ENCODE measurements at regions not wholly inside any gene's neighbourhood (a gene's known extent, or its start where the extent isn't known, plus 50 kb on each side); places are given as distances from the start of the nearest gene placed in this dataset.
"Not testable (repeated sequence)": the region's sequence is repeated elsewhere in the genome, so short reads cannot be mapped to it uniquely, and the experiment has no call there.

DNA sequence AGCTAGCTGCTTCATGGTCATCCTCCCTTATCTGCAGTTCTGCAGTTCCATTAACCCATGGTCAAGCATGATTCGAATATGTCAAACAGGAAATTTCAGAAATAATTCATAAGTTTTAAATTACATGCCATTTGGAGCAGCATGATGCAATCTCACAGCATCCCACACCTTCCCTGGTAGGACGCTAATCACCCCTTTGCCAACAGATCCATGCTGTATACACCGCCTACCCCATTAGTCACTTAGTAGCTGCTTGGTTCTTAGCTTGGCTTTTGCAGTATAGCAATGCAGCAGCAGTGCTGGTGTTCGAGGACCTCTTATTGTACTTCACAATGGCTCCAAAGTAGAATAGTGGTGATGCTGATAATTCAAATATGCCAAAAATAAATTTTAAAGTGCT lies 739.7 kb upstream of the CDH9 start:
- POLR2A ChIA-PET: no interaction called here

DNA sequence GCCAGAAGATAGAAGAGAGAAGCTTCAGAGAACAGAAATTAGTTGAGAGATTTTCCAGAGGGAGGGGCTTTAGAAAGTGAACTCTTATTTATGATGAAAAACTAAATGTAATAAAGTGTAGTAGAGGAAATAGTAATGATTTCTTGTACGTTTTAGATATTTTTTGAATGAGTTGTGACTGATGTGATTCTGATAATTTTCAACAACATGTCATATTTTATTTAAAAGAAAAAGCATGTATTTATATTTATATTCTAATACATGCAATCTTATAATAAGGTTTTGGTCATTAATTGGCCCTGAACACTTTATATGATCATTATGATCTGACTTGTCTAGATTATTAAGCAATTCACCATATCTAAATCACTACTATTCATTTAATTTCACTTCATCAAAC lies 735.2 kb upstream of the CDH9 start:
- H3K4me3 Mint-ChIP-seq: no peak overlapping the region

More for the DNA sequence above, 739.7 kb upstream of the CDH9 start:
- Mint-ChIP-seq H3K4me1 (no peaks in the 10 kb centered on the region), H3K4me3 (no peak overlapping the region), H3K27me3 (no peaks in the 10 kb centered on the region), H3K36me3 (no peaks in the 10 kb centered on the region), H3K27ac (no peak overlapping the region), H3K9me3 (peaks cover 8% of the 10 kb centered on the region)
- ATAC-seq (ENCODE audit: low read depth) (no peak), DNase-seq (no peak)

DNA sequence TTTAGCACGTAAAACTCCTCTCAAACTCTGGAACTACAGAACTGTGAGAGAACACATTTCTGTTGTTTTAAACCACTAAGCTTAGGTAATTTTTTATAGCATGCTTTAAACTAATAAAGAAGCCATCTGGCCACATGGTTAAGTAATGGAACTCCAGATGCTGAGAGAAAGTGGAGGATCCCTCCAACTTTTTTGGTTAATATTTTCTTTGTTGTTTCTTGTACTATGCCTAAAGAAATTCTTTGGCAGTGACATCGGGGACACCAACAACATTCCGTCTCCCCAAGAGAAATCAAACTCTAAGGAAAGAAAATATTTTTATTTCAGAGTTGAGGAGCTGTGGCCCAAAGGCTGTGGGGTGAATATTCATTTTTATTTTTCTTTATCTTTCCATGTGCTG lies 734.8 kb upstream of the CDH9 start:
- no peak for DNase-seq
- H3K27me3 Mint-ChIP-seq: no peaks in the 10 kb centered on the region
- no peaks in the 10 kb centered on the region for H3K36me3 Mint-ChIP-seq
- no peaks in the 10 kb centered on the region for H3K4me1 Mint-ChIP-seq
- no peak overlapping the region for H3K4me3 Mint-ChIP-seq
- POLR2A ChIA-PET: no interaction called here
- no peak overlapping the region for H3K27ac Mint-ChIP-seq
- peaks cover 13% of the 10 kb centered on the region for H3K9me3 Mint-ChIP-seq
- ATAC-seq (ENCODE audit: low read depth): no peak

More for the DNA sequence above, 735.2 kb upstream of the CDH9 start:
- DNase-seq (no peak), ATAC-seq (ENCODE audit: low read depth) (no peak)
- H3K27me3 Mint-ChIP-seq: no peaks in the 10 kb centered on the region
- H3K36me3 Mint-ChIP-seq: no peaks in the 10 kb centered on the region
- no peaks in the 10 kb centered on the region for H3K4me1 Mint-ChIP-seq
- H3K9me3 Mint-ChIP-seq: peaks cover 13% of the 10 kb centered on the region
- H3K27ac Mint-ChIP-seq: no peak overlapping the region
- POLR2A ChIA-PET: no interaction called here

DNA sequence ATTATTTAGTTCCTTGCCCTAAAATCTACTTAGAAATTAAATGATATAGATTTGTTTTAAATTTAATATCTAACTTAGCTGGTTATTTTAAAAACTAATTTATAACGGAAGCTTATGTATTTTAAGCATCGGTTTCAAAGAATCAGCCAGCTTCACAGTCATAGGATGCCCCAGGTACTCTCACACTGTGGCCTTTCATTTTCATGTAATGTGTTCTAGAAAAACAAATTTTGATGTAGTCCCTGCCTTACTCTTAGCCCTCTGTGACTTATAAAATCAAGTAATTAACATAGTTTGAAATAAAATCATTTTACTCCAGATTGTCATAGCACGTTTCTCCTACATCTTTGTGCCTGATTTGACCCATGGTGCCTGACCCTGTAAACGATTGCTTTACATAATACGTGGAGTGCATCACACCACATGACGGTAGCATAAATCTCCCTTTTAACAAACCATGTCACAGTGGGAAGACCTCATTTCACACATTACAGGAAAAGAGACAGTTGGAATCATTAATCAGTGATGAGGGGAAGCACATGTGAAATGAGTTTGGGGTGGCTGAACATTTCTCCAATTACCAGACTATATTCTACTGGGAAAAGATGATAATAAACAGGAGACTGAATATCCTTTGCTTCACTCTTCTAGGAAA lies 731.5 kb upstream of the CDH9 start:
- Mint-ChIP-seq H3K27me3 (no peaks in the 10 kb centered on the region), H3K4me1 (no peaks in the 10 kb centered on the region), H3K27ac (no peak overlapping the region), H3K4me3 (no peak overlapping the region), H3K9me3 (peaks cover 10% of the 10 kb centered on the region), H3K36me3 (no peaks in the 10 kb centered on the region)
- POLR2A ChIA-PET: no interaction called here
- ATAC-seq (ENCODE audit: low read depth): no peak
- DNase-seq: no peak

DNA sequence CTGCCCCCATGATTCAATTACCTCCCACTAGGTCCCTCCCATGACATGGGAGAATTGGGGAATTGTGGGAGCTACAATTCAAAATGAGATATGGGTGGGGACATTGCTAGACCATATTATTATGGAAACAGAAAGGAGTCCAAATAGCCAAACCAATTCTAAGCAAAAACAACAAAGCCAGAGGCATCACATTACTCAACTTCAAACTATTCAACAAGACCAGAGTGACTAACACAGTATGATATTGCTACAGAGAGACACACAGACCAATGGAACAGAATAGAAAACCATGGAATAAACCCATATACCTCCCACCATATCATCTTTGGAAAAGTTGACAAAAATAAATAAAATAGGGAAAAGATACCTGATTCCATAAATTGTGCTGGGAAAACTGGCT lies 710.5 kb upstream of the CDH9 start:
- DNase-seq (no peak), ATAC-seq (ENCODE audit: low read depth) (no peak)
- no peaks in the 10 kb centered on the region for H3K27me3 Mint-ChIP-seq
- POLR2A ChIA-PET: no interaction called here
- H3K9me3 Mint-ChIP-seq: peaks cover 16% of the 10 kb centered on the region
- no peaks in the 10 kb centered on the region for H3K4me1 Mint-ChIP-seq
- H3K27ac Mint-ChIP-seq: no peak overlapping the region
- no peaks in the 10 kb centered on the region for H3K36me3 Mint-ChIP-seq
- H3K4me3 Mint-ChIP-seq: no peak overlapping the region

DNA sequence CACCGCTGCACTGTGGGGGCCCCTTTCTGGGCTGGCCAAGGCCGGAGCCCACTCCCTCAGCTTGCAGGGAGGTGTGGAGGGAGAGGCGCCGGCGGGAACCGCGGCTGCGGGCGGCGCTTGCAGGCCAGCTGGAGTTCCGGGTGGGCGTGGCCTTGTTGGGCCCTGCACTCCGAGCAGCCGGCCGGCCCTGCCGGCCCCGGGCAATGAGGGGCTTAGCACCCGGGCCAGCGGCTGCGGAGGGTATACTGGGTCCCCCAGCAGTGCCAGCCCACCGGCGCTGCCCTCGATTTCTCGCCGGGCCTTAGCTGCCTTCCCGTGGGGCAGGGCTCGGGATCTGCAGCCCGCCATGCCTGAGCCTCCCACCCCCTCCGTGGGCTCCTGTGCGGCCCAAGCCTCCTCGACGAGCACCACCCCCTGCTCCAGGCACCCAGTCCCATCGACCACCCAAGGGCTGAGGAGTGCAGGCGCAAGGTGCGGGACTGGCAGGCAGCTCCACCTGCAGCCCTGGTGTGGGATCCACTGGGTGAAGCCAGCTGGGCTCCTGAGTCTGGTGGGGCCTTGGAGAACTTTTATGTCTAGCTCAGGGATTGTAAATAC lies 705.1 kb upstream of the CDH9 start:
- ATAC-seq (ENCODE audit: low read depth); H3K27ac Mint-ChIP-seq; H3K4me1 Mint-ChIP-seq; H3K27me3 Mint-ChIP-seq; H3K36me3 Mint-ChIP-seq; H3K4me3 Mint-ChIP-seq; DNase-seq; POLR2A ChIA-PET: not testable (repeated sequence)
- peaks cover 12% of the 10 kb centered on the region for H3K9me3 Mint-ChIP-seq

DNA sequence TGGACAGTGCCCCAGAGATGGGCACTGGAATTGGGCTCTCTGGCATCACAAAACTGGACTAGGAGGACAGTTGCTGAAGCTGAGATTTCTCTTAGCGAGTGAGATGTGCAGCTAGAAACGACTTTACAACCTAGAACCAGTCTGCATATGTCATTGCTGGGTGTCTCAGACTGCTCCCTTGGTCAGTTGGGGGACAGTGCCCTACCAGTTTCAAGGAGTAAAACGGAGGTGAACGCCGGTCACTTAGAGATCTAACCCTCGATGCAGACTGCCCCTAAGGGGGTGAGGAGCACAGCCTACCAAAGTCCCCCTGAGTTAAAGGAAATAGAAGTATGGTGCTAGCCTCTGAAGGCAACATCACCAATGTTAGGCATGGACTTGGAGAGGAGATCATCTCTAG lies 704.4 kb upstream of the CDH9 start:
- Mint-ChIP-seq H3K27me3 (no peaks in the 10 kb centered on the region), H3K9me3 (peaks cover 12% of the 10 kb centered on the region), H3K4me1 (no peaks in the 10 kb centered on the region), H3K36me3 (no peaks in the 10 kb centered on the region), H3K4me3 (no peak overlapping the region), H3K27ac (no peak overlapping the region)
- DNase-seq (no peak), ATAC-seq (ENCODE audit: low read depth) (no peak)
- POLR2A ChIA-PET: no interaction called here

DNA sequence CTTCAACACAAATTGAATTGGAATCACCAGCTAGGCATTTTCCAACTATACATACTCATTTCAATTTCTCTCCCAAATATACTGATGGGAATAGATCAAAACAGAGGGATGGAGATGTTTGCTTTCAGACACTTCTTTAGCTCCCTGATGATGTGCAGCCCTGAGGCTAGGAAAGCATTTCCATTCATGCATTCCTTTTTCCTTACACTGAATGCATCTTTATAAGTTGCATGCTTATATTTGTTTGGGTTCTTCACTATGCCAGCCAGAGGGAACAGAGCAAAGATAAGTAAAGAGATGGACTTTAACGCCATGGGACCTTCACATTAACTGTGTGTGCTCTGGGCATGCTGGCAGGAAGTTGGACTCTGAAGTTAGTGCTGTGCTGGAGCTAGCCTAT lies 696.5 kb upstream of the CDH9 start:
- H3K9me3 Mint-ChIP-seq: no peaks in the 10 kb centered on the region
- H3K4me3 Mint-ChIP-seq: no peak overlapping the region
- DNase-seq: no peak
- POLR2A ChIA-PET: no interaction called here
- no peaks in the 10 kb centered on the region for H3K4me1 Mint-ChIP-seq
- no peak for ATAC-seq (ENCODE audit: low read depth)
- no peak overlapping the region for H3K27ac Mint-ChIP-seq
- no peaks in the 10 kb centered on the region for H3K36me3 Mint-ChIP-seq
- no peaks in the 10 kb centered on the region for H3K27me3 Mint-ChIP-seq

DNA sequence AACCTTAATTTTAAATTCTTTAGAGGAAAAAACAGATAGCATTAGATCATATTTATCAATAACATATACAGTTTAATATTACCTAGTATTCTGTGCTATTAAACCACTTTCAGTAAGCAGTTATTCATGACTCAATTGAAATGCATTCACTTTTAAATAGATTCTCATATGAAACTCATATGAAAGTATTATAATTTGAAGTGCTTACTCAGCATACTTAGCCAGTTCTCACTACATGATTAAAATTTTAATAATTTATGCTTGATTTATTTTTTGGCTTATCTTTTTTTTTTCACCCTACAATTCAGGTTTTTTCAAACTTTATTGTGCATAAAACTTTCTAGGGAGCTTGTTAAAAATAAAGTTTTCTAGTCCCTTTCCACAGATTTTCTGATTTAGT lies 694.9 kb upstream of the CDH9 start:
- Mint-ChIP-seq H3K27ac (no peak overlapping the region), H3K4me1 (no peaks in the 10 kb centered on the region), H3K9me3 (no peaks in the 10 kb centered on the region), H3K36me3 (no peaks in the 10 kb centered on the region), H3K4me3 (no peak overlapping the region), H3K27me3 (no peaks in the 10 kb centered on the region)
- no peak for ATAC-seq (ENCODE audit: low read depth)
- POLR2A ChIA-PET: no interaction called here
- no peak for DNase-seq

DNA sequence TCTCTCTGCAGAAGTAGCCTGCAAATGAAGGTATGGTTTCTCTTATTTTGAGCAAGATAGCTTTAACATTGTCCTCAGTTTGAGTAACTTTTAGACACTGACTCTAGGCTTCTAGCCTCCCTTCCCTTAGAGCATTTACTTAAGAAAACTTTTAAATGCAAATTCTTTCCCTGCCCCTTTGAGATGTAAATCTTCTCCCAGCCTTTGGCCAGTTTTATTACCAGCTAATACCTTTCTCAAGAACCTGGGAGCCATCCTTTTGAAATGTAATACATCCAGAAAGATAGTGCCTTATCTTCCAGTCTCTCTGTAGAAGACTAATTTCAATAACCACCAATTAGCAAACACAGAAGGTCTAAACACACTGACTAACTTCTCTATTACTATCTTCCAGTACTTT lies 688.9 kb upstream of the CDH9 start:
- Mint-ChIP-seq H3K36me3 (no peaks in the 10 kb centered on the region), H3K27me3 (no peaks in the 10 kb centered on the region), H3K27ac (no peak overlapping the region), H3K4me1 (no peaks in the 10 kb centered on the region), H3K9me3 (no peaks in the 10 kb centered on the region), H3K4me3 (no peak overlapping the region)
- DNase-seq (no peak), ATAC-seq (ENCODE audit: low read depth) (no peak)
- POLR2A ChIA-PET: no interaction called here

DNA sequence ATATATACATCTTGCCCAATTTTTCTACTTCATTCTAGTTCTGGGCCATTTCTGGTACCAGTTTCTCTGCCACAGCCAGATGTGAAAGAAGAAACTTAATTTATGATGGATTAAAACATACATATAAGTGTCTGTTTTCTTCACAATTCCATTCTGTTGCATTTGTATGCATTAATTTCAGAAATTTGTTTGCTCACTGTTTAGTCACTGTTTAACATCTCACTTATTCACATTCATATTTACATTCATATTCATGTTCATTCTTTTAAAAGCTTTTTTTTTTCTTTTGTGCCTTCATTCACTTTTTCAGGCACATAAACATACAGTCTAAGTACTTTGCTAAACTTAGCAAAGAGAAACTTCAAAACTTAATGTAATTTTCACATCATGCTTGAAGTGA lies 684.0 kb upstream of the CDH9 start:
- Mint-ChIP-seq H3K27me3 (no peaks in the 10 kb centered on the region), H3K9me3 (no peaks in the 10 kb centered on the region), H3K36me3 (no peaks in the 10 kb centered on the region), H3K4me3 (no peak overlapping the region), H3K4me1 (no peaks in the 10 kb centered on the region), H3K27ac (no peak overlapping the region)
- DNase-seq: no peak
- POLR2A ChIA-PET: no interaction called here
- ATAC-seq (ENCODE audit: low read depth): no peak

DNA sequence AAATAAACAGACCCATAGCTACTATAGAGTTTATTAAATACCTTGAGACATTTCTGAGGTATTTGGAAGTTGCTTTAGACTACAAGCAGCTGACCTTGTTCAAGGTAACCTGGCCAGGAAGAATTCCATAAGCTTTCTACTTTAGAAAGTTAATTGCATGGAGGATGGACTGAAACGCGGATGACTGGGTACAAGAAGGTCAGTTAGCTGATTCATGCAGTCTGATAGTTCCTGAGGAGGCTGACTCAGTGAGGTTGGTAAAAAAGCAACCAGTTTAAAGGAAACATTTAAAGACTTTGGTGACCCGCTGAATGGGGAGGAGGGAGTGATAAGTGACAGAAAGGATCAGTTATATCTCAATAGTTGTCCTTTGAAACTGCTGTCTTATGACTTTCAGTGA lies 670.1 kb upstream of the CDH9 start:
- Mint-ChIP-seq H3K27ac (no peak overlapping the region), H3K4me1 (no peaks in the 10 kb centered on the region), H3K4me3 (no peak overlapping the region), H3K9me3 (peaks cover 5% of the 10 kb centered on the region), H3K27me3 (no peaks in the 10 kb centered on the region), H3K36me3 (no peaks in the 10 kb centered on the region)
- no peak for ATAC-seq (ENCODE audit: low read depth)
- POLR2A ChIA-PET: no interaction called here
- no peak for DNase-seq

DNA sequence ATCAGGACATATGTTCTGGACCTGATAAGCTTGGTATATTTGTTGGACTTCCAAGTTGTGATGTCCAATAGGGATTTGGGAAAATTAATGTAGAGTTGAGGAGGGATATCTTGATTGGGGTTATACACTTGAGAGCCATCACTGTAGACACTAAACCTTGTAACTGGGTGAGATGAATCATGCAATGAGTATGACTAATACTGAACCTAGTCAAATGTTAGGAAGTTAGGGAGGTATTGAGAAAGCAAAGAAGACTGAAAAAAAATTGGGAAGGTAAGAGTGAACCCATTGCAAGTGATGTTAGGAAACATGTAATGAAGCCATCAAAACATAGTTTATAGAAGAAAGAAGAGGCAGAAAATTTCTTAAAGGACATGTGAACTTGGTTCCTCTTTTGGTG lies 668.4 kb upstream of the CDH9 start:
- no peaks in the 10 kb centered on the region for H3K36me3 Mint-ChIP-seq
- H3K9me3 Mint-ChIP-seq: peaks cover 4% of the 10 kb centered on the region
- no peak overlapping the region for H3K4me3 Mint-ChIP-seq
- H3K27me3 Mint-ChIP-seq: no peaks in the 10 kb centered on the region
- POLR2A ChIA-PET: no interaction called here
- no peak overlapping the region for H3K27ac Mint-ChIP-seq
- H3K4me1 Mint-ChIP-seq: no peaks in the 10 kb centered on the region
- DNase-seq (no peak), ATAC-seq (ENCODE audit: low read depth) (no peak)

DNA sequence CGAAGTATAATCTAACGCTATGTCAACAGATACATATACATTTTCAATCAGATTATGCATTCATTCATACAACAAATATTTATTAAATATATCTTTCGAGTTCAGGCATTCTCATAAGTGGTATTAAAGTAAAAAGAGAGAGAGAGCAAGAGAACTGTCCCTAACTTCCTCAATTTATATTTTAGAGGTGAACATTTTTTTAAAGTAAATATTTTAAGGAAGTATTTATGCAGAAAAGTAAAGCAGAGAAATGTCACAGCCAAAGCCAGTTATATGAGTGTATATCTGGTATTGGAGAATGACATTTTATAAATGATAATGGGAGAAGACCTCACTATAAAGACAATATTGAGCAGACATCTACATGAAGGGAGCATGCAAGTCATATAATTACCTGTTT lies 667.3 kb upstream of the CDH9 start:
- DNase-seq (no peak), ATAC-seq (ENCODE audit: low read depth) (no peak)
- Mint-ChIP-seq H3K36me3 (no peaks in the 10 kb centered on the region), H3K27me3 (no peaks in the 10 kb centered on the region), H3K27ac (no peak overlapping the region), H3K4me1 (no peaks in the 10 kb centered on the region), H3K9me3 (no peaks in the 10 kb centered on the region), H3K4me3 (no peak overlapping the region)
- POLR2A ChIA-PET: no interaction called here

Measured in activated naive CD8-positive, alpha-beta T cell treated with anti-CD3 and anti-CD28 coated beads, Interleukin-2, amount 10 ng/mL, durations not matched to agents 7 days and 5 days (primary cell).